ENCODE measurements at regions not wholly inside any gene's neighbourhood (a gene's known extent, or its start where the extent isn't known, plus 50 kb on each side); places are given as distances from the start of the nearest gene placed in this dataset.
"Not testable (repeated sequence)": the region's sequence is repeated elsewhere in the genome, so short reads cannot be mapped to it uniquely, and the experiment has no call there.

- DNase-seq (ENCODE audit: insufficient read length, low spot score) (no peak), FAIRE-seq (no peak)
- no peak for TF ChIP-seq CTCF (IDR thresholded peaks at IDR 0.05; ENCODE audit: insufficient read depth, missing control alignments)
Observed at GRCh38 chr22:48416396-48417224, 1411.1 kb downstream of the BRD1 start.

GRCh38 chr22:48415520-48415919 is 1412.2 kb downstream of the BRD1 start:
- DNase-seq (ENCODE audit: insufficient read length, low spot score) (no peak), FAIRE-seq (no peak)
- no peak for TF ChIP-seq CTCF (IDR thresholded peaks at IDR 0.05; ENCODE audit: insufficient read depth, missing control alignments)

- no peak for DNase-seq (ENCODE audit: insufficient read length, low spot score)
- no peak for TF ChIP-seq CTCF (IDR thresholded peaks at IDR 0.05; ENCODE audit: insufficient read depth, missing control alignments)
- no peak for FAIRE-seq
Observed at GRCh38 chr22:48414651-48415050, 1413.0 kb downstream of the BRD1 start.

GRCh38 chr22:48412931-48413330 is 1414.7 kb downstream of the BRD1 start:
- DNase-seq (ENCODE audit: insufficient read length, low spot score); FAIRE-seq: not testable (repeated sequence)

GRCh38 chr22:48410536-48410935 is 1417.1 kb downstream of the BRD1 start:
- FAIRE-seq: no peak
- DNase-seq (ENCODE audit: insufficient read length, low spot score): no peak

GRCh38 chr22:48407256-48407955 is 1420.3 kb downstream of the BRD1 start:
- no peak for TF ChIP-seq CTCF (IDR thresholded peaks at IDR 0.05; ENCODE audit: insufficient read depth, missing control alignments)
- FAIRE-seq (no peak), DNase-seq (ENCODE audit: insufficient read length, low spot score) (no peak)

More at GRCh38 chr22:48410536-48410935, 1417.1 kb downstream of the BRD1 start:
- TF ChIP-seq CTCF (IDR thresholded peaks at IDR 0.05; ENCODE audit: insufficient read depth, missing control alignments): no peak

- no peak for TF ChIP-seq CTCF (IDR thresholded peaks at IDR 0.05; ENCODE audit: insufficient read depth, missing control alignments)
- no peak for FAIRE-seq
Observed at GRCh38 chr22:48406161-48406560, 1421.5 kb downstream of the BRD1 start.

More at GRCh38 chr22:48406161-48406560, 1421.5 kb downstream of the BRD1 start:
- DNase-seq (ENCODE audit: insufficient read length, low spot score): no peak

Measured in D721Med (cell line).